HG03469 (cell line): ENCODE measurements at regions not wholly inside any gene's neighbourhood (a gene's known extent, or its start where the extent isn't known, plus 50 kb on each side); places are given as distances from the start of the nearest gene placed in this dataset.
"Not testable (repeated sequence)": the region's sequence is repeated elsewhere in the genome, so short reads cannot be mapped to it uniquely, and the experiment has no call there.

Source experiments
- ATAC-seq: cut with Tn5 transposase; IDR thresholded peaks from one replicate; pipeline ENCODE4 v1.9.1; 2021; ENCODE audit warnings: mild to moderate bottlenecking, moderate library complexity, moderate number of reproducible peaks; ENCODE audit not compliant: unreplicated experiment

GRCh38 chr13:83162493-83162892 lies 719.8 kb downstream of the SLITRK1 start:
- ATAC-seq = no peak

- ATAC-seq = no peak
Observed at GRCh38 chr13:83153848-83154247, 728.4 kb downstream of the SLITRK1 start.

DNA sequence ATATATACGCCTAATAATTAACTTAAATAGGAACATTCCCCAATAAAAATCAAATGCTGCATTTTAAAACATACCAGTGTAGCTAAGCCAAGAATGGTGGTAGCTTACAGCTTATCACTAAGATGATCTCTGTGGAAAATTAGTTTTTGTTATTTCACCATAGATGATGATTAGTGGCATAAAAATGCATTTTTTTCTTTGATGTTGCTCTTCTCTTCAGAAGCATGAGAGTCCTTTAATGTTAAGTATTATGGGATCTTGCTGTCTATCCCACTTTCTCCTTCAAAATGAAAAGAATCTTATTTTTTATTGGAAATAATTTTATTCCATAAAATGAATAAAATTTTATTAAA lies 731.0 kb downstream of the SLITRK1 start:
- ATAC-seq = no peak

- no peak for ATAC-seq
Observed at GRCh38 chr13:83150616-83151307, 731.5 kb downstream of the SLITRK1 start.

- no peak for ATAC-seq
Observed at GRCh38 chr13:83136660-83137059, 745.6 kb downstream of the SLITRK1 start.

DNA sequence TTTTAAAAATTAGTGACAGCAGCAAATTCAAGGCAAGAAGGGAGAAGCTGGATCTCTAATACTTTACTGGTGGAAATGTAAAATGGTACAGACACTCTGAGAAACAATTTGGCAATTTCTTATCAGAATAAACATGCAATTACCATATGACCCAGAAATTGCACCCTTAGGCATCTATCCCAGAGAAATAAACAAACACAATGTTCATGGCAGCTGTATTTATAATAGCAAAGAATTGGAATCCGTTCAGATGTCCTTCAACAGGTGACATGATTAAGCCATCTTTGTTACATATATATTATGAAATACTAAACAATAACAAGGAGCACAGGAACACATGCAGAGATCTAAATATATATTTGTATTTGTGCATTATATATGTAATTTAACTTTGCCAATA lies 756.5 kb downstream of the SLITRK1 start:
- ATAC-seq = no peak

GRCh38 chr13:83121896-83122295 lies 760.4 kb downstream of the SLITRK1 start:
- ATAC-seq = no peak

DNA sequence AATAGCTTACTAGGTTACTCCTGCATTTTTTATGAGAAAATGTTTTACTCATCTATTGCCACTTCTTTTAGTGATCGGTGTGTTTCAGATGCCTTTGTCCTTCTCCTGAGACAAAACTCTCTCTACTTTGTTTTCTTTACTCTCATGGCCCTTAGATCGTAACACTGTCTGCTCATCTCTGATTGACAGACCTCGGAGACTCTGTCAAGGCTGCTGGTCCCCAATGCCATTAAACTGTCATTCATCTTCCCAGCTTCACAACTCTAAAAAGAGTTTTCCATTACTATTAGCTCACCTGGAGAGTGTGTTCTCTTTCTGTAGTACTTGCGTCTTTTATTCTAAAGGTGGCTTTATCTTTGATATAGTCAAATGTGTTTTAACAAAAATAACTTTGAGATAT lies 765.2 kb downstream of the SLITRK1 start:
- ATAC-seq = no peak

GRCh38 chr13:83101574-83102247 lies 780.6 kb downstream of the SLITRK1 start:
- ATAC-seq = not testable (repeated sequence)

DNA sequence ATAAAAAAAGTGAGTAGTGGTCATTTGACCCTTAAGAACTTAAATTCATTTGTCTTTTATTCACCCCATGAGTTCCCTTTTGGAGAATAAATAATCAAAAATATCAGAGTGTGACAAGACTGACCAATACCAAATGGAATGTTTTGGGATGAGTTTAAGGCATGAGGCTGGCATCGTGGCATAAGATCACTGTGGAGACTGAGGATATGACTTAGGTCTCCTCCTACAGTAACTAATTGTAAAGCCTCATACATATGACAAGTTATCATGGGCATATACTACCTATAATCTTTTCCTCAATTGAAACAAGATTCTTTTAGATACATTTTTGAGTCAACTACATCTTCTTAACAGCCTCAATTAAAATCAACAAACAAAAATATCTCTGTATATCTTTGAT lies 782.0 kb downstream of the SLITRK1 start:
- ATAC-seq = no peak

GRCh38 chr13:83088858-83089257 lies 793.4 kb downstream of the SLITRK1 start:
- ATAC-seq = no peak

DNA sequence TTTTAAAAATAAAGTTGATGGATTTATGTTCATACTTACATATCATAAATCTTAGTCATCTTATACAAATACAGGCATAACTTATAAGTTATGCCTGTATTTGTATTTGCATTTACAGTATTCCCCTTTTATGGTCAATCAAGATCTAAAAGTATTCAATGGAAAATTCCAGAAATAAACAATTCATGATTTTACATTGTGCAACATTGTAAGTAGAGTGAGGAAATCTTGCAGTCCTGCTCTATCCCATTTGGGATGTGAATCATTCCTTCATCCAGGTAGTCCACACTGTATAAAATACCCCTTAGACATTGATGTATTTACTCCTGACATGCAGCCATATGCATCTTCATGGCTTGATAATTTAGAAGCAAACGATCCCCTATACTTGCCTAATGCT lies 795.3 kb downstream of the SLITRK1 start:
- ATAC-seq = no peak

GRCh38 chr13:83086088-83086487 lies 796.2 kb downstream of the SLITRK1 start:
- no peak for ATAC-seq

GRCh38 chr13:83085186-83085900 lies 796.9 kb downstream of the SLITRK1 start:
- ATAC-seq = no peak

GRCh38 chr13:83077499-83077898 lies 804.8 kb downstream of the SLITRK1 start:
- ATAC-seq = no peak

GRCh38 chr13:83073930-83074329 lies 808.3 kb downstream of the SLITRK1 start:
- ATAC-seq = not testable (repeated sequence)

DNA sequence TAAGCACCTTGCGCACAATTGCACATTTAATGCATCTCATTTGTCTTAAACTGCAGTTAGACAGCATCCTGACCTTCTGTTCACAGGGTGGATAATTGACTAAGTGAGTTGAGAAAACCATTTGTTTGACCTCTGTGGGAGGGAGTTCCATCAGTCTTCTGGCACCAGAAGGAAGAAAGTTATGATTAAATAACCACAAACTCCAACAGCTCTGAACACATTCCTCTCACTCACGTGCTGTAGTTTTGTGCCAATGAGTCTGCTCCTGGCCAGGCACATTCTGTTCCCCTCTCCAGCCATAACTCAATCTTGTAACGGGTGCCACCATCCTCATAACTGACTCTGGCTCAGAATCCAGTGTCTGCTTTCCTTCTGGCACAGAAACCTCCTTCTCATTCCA lies 817.2 kb downstream of the SLITRK1 start:
- no peak for ATAC-seq

GRCh38 chr13:83057119-83057518 lies 825.2 kb downstream of the SLITRK1 start:
- ATAC-seq = no peak

- ATAC-seq = no peak
Observed at GRCh38 chr13:83056269-83056668, 826.0 kb downstream of the SLITRK1 start.

DNA sequence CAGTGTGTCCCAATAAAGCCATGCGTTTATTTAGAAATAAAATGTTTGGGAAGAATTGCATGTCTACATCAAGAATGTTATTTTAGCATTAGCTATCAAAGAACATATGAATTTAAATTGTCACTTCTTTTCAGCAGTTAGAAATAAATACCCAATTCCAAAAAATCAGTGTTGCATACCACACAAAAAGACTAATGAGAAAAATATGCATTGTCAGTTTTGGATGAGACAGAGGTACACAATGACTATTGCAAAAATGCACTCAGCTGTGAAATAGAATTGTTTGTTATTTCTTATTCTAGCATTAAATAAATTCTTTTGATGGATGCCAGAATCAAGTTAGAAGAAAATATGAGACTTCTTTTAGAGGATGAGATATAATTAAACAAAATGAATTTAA lies 833.9 kb downstream of the SLITRK1 start:
- ATAC-seq = no peak

- ATAC-seq = no peak
Observed at GRCh38 chr13:83024955-83025594, 857.2 kb downstream of the SLITRK1 start.

DNA sequence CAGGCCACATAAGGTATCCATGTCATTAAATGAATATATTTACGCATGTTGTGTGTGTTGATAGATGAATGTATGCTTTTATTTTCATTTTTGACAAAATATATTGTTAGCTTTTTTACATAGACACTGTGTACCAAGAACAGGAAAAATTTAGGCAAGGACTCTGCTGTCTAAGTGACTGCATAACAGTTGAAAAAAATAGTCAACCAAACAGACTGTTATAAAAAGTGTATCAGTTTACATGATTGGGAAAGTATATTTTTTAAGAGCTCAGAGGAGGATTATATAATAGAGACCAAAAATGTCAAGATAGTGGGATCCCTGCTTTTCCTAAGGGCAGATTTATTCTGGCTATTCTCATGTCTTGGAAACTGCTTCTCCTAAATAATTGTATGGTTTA lies 858.0 kb downstream of the SLITRK1 start:
- ATAC-seq = no peak
